ENCODE measurements at regions not wholly inside any gene's neighbourhood (a gene's known extent, or its start where the extent isn't known, plus 50 kb on each side); places are given as distances from the start of the nearest gene placed in this dataset.
"Not testable (repeated sequence)": the region's sequence is repeated elsewhere in the genome, so short reads cannot be mapped to it uniquely, and the experiment has no call there.

GRCh38 chr13:59439776-59440428 is 723.8 kb downstream of the DIAPH3 start (continued):
- TF ChIP-seq, protein P1, sequence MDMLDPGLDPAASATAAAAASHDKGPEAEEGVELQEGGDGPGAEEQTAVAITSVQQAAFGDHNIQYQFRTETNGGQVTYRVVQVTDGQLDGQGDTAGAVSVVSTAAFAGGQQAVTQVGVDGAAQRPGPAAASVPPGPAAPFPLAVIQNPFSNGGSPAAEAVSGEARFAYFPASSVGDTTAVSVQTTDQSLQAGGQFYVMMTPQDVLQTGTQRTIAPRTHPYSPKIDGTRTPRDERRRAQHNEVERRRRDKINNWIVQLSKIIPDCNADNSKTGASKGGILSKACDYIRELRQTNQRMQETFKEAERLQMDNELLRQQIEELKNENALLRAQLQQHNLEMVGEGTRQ (CRISPR knock-in tag; IDR thresholded peaks at IDR 0.05) = no peak
- TF ChIP-seq ZSCAN18 (CRISPR knock-in tag; IDR thresholded peaks at IDR 0.05) = no peak
- no peak for TF ChIP-seq KAT7 (CRISPR knock-in tag; IDR thresholded peaks at IDR 0.05; ENCODE audit: borderline replicate concordance)
- no peak for TF ChIP-seq PREB (CRISPR knock-in tag; IDR thresholded peaks at IDR 0.05; ENCODE audit: borderline replicate concordance)
- no peak for TF ChIP-seq ZNF532 (CRISPR knock-in tag; IDR thresholded peaks at IDR 0.05; ENCODE audit: borderline replicate concordance)

- CTCF ChIA-PET = interaction anchor here (0.7 to 1.3 kb wide), 2 partner anchors 18 to 42 kb away, joined by 3 to 4 read pairs; no protein-coding TSS in a partner anchor
- POLR2A ChIA-PET, ATAC-seq: not testable (repeated sequence)
These were observed 722.7 kb downstream of the DIAPH3 start for GRCh38 chr13:59441068-59441467.

DNA sequence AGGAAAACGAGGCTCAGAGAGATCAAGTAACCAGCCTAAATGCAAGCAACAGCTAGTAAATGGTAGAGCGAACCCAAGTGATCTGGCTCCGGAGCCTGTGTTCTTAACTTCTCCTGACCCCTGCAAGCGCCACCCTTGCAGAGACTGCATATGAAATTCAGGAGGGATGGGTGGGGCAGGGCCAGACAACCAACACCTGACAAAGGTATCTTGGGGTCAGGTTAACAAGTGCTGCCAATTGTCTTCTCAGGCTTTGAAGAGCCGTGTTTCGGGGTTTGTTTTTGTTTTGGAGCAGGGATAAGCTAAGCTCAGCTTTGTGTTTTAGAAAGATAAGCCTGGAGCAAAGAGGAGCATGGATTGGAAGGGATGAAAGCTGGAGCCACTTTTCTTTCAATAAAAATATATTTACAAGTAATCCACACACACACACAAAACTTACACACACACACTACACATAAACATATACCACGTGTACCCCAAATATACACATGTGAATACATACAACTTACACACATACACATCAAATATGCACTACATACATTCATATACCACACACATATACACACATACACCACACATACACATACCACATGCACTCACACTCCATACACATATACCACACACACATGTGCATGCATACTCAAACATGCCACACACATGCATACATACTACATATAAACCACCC is 722.0 kb downstream of the DIAPH3 start:
- no peak overlapping the region for H3K4me3 Mint-ChIP-seq
- H3K4me1 Mint-ChIP-seq = peaks cover 53% of the 10 kb centered on the region
- POLR2A ChIA-PET = no interaction called here
- H3K36me3 Mint-ChIP-seq = peaks cover 10% of the 10 kb centered on the region
- peaks cover 13% of the 10 kb centered on the region for H3K9me3 Mint-ChIP-seq
- H3K27me3 Mint-ChIP-seq (ENCODE audit: low read depth) = peaks cover 31% of the 10 kb centered on the region
- CTCF ChIA-PET = interaction anchor here (1.3 kb wide), 1 partner anchor 21 kb away, joined by 4 read pairs; no protein-coding TSS in a partner anchor
- H3K27ac Mint-ChIP-seq = no peak overlapping the region; the same call in 1 of the 2 replicates
- DNase-seq (ENCODE audit: low spot score) (no peak), ATAC-seq (peak; percentile 79)
- TF ChIP-seq NFE2L1 (CRISPR knock-in tag; IDR thresholded peaks at IDR 0.05) = no peak
- TF ChIP-seq ATF2 (CRISPR knock-in tag; IDR thresholded peaks at IDR 0.05; ENCODE audit: borderline replicate concordance, low read depth) = no peak
- no peak for TF ChIP-seq CTCF (IDR thresholded peaks at IDR 0.05)
- no peak for TF ChIP-seq GRHL2 (CRISPR knock-in tag; IDR thresholded peaks at IDR 0.05; ENCODE audit: insufficient replicate concordance, severe bottlenecking)
- no peak for TF ChIP-seq ZNF532 (CRISPR knock-in tag; IDR thresholded peaks at IDR 0.05; ENCODE audit: borderline replicate concordance)
- no peak for TF ChIP-seq ZNF121 (CRISPR knock-in tag; IDR thresholded peaks at IDR 0.05)
- TF ChIP-seq, protein P2, sequence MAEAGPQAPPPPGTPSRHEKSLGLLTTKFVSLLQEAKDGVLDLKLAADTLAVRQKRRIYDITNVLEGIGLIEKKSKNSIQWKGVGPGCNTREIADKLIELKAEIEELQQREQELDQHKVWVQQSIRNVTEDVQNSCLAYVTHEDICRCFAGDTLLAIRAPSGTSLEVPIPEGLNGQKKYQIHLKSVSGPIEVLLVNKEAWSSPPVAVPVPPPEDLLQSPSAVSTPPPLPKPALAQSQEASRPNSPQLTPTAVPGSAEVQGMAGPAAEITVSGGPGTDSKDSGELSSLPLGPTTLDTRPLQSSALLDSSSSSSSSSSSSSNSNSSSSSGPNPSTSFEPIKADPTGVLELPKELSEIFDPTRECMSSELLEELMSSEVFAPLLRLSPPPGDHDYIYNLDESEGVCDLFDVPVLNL (CRISPR knock-in tag; IDR thresholded peaks at IDR 0.05; ENCODE audit: borderline replicate concordance, low read depth) = no peak
- TF ChIP-seq ZBTB21 (CRISPR knock-in tag; IDR thresholded peaks at IDR 0.05; ENCODE audit: borderline replicate concordance) = no peak

More at GRCh38 chr13:59441068-59441467, 722.7 kb downstream of the DIAPH3 start:
- DNase-seq (ENCODE audit: low spot score); H3K27ac Mint-ChIP-seq; H3K36me3 Mint-ChIP-seq; H3K4me3 Mint-ChIP-seq: not testable (repeated sequence)
- Mint-ChIP-seq H3K9me3 (peaks cover 13% of the 10 kb centered on the region), H3K27me3 (ENCODE audit: low read depth) (peaks cover 24% of the 10 kb centered on the region), H3K4me1 (peaks cover 46% of the 10 kb centered on the region)

All from WTC11 (cell line).